CD4-positive, alpha-beta T cell (primary cell): ENCODE measurements at regions not wholly inside any gene's neighbourhood (a gene's known extent, or its start where the extent isn't known, plus 50 kb on each side); places are given as distances from the start of the nearest gene placed in this dataset.

Experiments
- ATAC-seq: fragments of 200-7000 bp; cut with Tn5 transposase; one replicate; pipeline ENCODE4 v1.10.0; 2022; ENCODE audit warnings: mild to moderate bottlenecking; ENCODE audit not compliant: poor library complexity
- CTCF ChIA-PET: fragments of 350-600 bp; sonication (Branson Sonifier 250); formaldehyde crosslinking; loops from one replicate; lab custom pipeline; 2021; ENCODE audit warnings: antibody characterized with exemption, inconsistent platforms; lab: Charles Lee
- POLR2A ChIA-PET: fragments of 350-600 bp; sonication (Branson Sonifier 250); formaldehyde crosslinking; loops from one replicate; lab custom pipeline; 2021; ENCODE audit warnings: antibody characterized with exemption, inconsistent platforms; lab: Charles Lee
- DNase-seq, 14 experiments: peaks; one replicate each; pipeline ENCODE4 v3.0.0-alpha.2; 2013 to 2020; ENCODE audit warnings: mixed read lengths in 2 of 14
- H3K27ac ChIP-seq, 2 donors: one replicate each; pipeline versions ENCODE4 v1.5.1 to v1.7.0; 2013; ENCODE audit warnings: low read length in 2 of 2, low read depth in 1 of 2, mild to moderate bottlenecking in 1 of 2
- H3K27me3 ChIP-seq, 2 experiments: 1 replicate in 1 of 2; 2 replicates in 1 of 2; pipeline versions ENCODE4 v1.6.1 to v1.7.0; 2013; ENCODE audit warnings: low read length in 2 of 2, control low read depth in 1 of 2, mild to moderate bottlenecking in 1 of 2, moderate library complexity in 1 of 2; ENCODE audit not compliant: insufficient read depth in 2 of 2, control insufficient read depth in 1 of 2
- H3K36me3 ChIP-seq: one replicate; pipeline ENCODE4 v1.6.1; 2013; ENCODE audit warnings: low read length, control low read depth; ENCODE audit not compliant: insufficient read depth
- H3K4me1 ChIP-seq: one replicate; pipeline ENCODE4 v1.6.1; 2013; ENCODE audit warnings: low read length, control low read depth; ENCODE audit not compliant: insufficient read depth
- H3K4me3 ChIP-seq: one replicate; pipeline ENCODE4 v1.5.1; 2013; ENCODE audit warnings: mild to moderate bottlenecking, low read length, moderate library complexity
- H3K9me3 ChIP-seq, 2 experiments: 1 replicate in 1 of 2; 2 replicates in 1 of 2; pipeline versions ENCODE4 v1.6.1 to v1.7.0; 2013; ENCODE audit warnings: low read length in 2 of 2, mild to moderate bottlenecking in 2 of 2, control low read depth in 1 of 2, moderate library complexity in 1 of 2; ENCODE audit not compliant: control insufficient read depth in 1 of 2, insufficient read depth in 1 of 2
- H3K27ac Mint-ChIP-seq: one replicate; pipeline ENCODE4 v1.8.0; 2020; ENCODE audit warnings: mixed read lengths
- H3K27me3 Mint-ChIP-seq: one replicate; pipeline ENCODE4 v1.8.0; 2021; ENCODE audit warnings: mixed read lengths
- H3K36me3 Mint-ChIP-seq: one replicate; pipeline ENCODE4 v1.8.0; 2021; ENCODE audit warnings: low read depth, mixed read lengths
- H3K4me1 Mint-ChIP-seq: one replicate; pipeline ENCODE4 v1.8.0; 2021; ENCODE audit warnings: low read depth, mixed read lengths
- H3K4me3 Mint-ChIP-seq: one replicate; pipeline ENCODE4 v1.8.0; 2020; ENCODE audit warnings: mild to moderate bottlenecking, mixed read lengths
- H3K9me3 Mint-ChIP-seq: one replicate; pipeline ENCODE4 v1.8.0; 2020; ENCODE audit warnings: mixed read lengths
- CTCF ChIP-seq: fragments of 200-600 bp; IDR thresholded peaks from one replicate; pipeline ENCODE4 v1.8.0; 2022; ENCODE audit warnings: antibody characterized with exemption, mild to moderate bottlenecking
- intact Hi-C, 2 experiments: fragments of 100-400 bp; cut with DNase I in 1 of 2; cut with micrococcal nuclease in 1 of 2; formaldehyde crosslinking; loops; one replicate each; pipeline versions ENCODE4 v1.15.1 to v1.9.0; 2023 to 2025; cut with DNase I, micrococcal nuclease

GRCh38 chr15:61524086-61524485 lies 295.0 kb upstream of the RORA start:
- ATAC-seq (no peak), DNase-seq (no peak)
- H3K27ac ChIP-seq = no peak overlapping the region
- H3K27ac Mint-ChIP-seq = no peak overlapping the region
- no peak for TF ChIP-seq CTCF
- CTCF ChIA-PET = interaction anchor here (0.7 kb wide), 1 partner anchor 869 kb away, joined by 3 read pairs; no protein-coding TSS in a partner anchor
- no peaks in the 10 kb centered on the region for H3K4me1 ChIP-seq
- H3K27me3 Mint-ChIP-seq = peaks cover 28% of the 10 kb centered on the region
- no peak overlapping the region for H3K4me3 Mint-ChIP-seq
- POLR2A ChIA-PET = no interaction called here
- H3K9me3 ChIP-seq = no peaks in the 10 kb centered on the region
- no peaks in the 10 kb centered on the region for H3K36me3 Mint-ChIP-seq
- H3K9me3 Mint-ChIP-seq = no peaks in the 10 kb centered on the region
- no peak overlapping the region for H3K4me3 ChIP-seq
- no peaks in the 10 kb centered on the region for H3K36me3 ChIP-seq
- no peaks in the 10 kb centered on the region for H3K4me1 Mint-ChIP-seq
- intact Hi-C loops = no loop called here
- H3K27me3 ChIP-seq = peaks cover 0 to 4% of the 10 kb centered on the region in 2 experiments

- H3K27ac ChIP-seq = no peak overlapping the region
- H3K4me1 Mint-ChIP-seq = no peaks in the 10 kb centered on the region
- intact Hi-C loops = no loop called here
- ATAC-seq (no peak), DNase-seq (no peak)
- H3K27ac Mint-ChIP-seq = no peak overlapping the region
- no peak overlapping the region for H3K4me3 ChIP-seq
- H3K4me1 ChIP-seq = no peaks in the 10 kb centered on the region
- peaks cover 39% of the 10 kb centered on the region for H3K27me3 Mint-ChIP-seq
- H3K4me3 Mint-ChIP-seq = no peak overlapping the region
- no peak for TF ChIP-seq CTCF
- H3K36me3 ChIP-seq = no peaks in the 10 kb centered on the region
- CTCF ChIA-PET = no interaction called here
- POLR2A ChIA-PET = no interaction called here
- no peaks in the 10 kb centered on the region for H3K9me3 Mint-ChIP-seq
- no peaks in the 10 kb centered on the region for H3K36me3 Mint-ChIP-seq
- no peaks in the 10 kb centered on the region for H3K9me3 ChIP-seq
- peaks cover 0 to 4% of the 10 kb centered on the region in 2 experiments for H3K27me3 ChIP-seq
Measured at GRCh38 chr15:61522411-61522810, 293.3 kb upstream of the RORA start.

- no peaks in the 10 kb centered on the region for H3K36me3 ChIP-seq
- H3K9me3 ChIP-seq = no peaks in the 10 kb centered on the region
- no peaks in the 10 kb centered on the region for H3K4me1 Mint-ChIP-seq
- no peaks in the 10 kb centered on the region for H3K36me3 Mint-ChIP-seq
- peaks cover 0 to 1% of the 10 kb centered on the region in 2 experiments for H3K27me3 ChIP-seq
- H3K4me1 ChIP-seq = no peaks in the 10 kb centered on the region
- no peak for ATAC-seq
- H3K4me3 ChIP-seq = no peak overlapping the region
- H3K27ac Mint-ChIP-seq = no peak overlapping the region
- H3K27ac ChIP-seq = no peak overlapping the region
- TF ChIP-seq CTCF = no peak
- intact Hi-C loops = no loop called here
- no peak overlapping the region for H3K4me3 Mint-ChIP-seq
- H3K27me3 Mint-ChIP-seq = peaks cover 44% of the 10 kb centered on the region
- H3K9me3 Mint-ChIP-seq = no peaks in the 10 kb centered on the region
- no peak for DNase-seq
- ChIA-PET CTCF (no interaction called here), POLR2A (no interaction called here)
Measured at GRCh38 chr15:61521953-61522352, 292.9 kb upstream of the RORA start.
